OCI-LY1 (cell line): ENCODE measurements at regions not wholly inside any gene's neighbourhood (a gene's known extent, or its start where the extent isn't known, plus 50 kb on each side); places are given as distances from the start of the nearest gene placed in this dataset.

Experiments used
- EZH2 ChIP-seq: fragments of 200-600 bp; sonication (generic), shearing (Covaris generic); IDR thresholded peaks from 2 replicates; pipeline ENCODE4 v1.8.0; 2017; ENCODE audit warnings: borderline replicate concordance, mixed run types, mild to moderate bottlenecking, antibody characterized with exemption, low read length, moderate library complexity, mixed read lengths
- TF ChIP-seq, protein P1 (sequence below): fragments of 200-600 bp; sonication (generic), shearing (Covaris generic); IDR thresholded peaks from 2 replicates; pipeline ENCODE4 v1.5.1; 2017; ENCODE audit warnings: mild to moderate bottlenecking, antibody characterized with exemption, low read length, moderate library complexity, mixed read lengths

DNA sequence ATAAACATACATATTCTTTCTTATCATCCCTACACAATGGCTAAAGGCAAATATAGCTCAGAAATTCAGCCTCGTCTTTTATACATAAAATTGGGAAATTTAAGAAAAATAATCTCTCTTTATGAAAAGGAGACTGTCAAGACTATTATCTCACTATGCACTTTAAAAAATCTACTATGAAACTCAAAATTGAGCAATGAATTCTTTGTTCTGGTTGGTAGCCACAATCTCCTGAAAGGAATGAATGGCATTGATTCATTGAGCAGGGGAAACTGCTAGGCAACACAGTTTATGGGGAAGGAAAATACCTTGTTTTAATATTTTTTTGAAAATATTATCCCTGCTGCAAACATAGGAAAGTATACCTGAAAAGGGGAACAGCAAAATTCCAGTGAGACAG, 397.1 kb downstream of the RAB28 start:
- TF ChIP-seq, protein P1, sequence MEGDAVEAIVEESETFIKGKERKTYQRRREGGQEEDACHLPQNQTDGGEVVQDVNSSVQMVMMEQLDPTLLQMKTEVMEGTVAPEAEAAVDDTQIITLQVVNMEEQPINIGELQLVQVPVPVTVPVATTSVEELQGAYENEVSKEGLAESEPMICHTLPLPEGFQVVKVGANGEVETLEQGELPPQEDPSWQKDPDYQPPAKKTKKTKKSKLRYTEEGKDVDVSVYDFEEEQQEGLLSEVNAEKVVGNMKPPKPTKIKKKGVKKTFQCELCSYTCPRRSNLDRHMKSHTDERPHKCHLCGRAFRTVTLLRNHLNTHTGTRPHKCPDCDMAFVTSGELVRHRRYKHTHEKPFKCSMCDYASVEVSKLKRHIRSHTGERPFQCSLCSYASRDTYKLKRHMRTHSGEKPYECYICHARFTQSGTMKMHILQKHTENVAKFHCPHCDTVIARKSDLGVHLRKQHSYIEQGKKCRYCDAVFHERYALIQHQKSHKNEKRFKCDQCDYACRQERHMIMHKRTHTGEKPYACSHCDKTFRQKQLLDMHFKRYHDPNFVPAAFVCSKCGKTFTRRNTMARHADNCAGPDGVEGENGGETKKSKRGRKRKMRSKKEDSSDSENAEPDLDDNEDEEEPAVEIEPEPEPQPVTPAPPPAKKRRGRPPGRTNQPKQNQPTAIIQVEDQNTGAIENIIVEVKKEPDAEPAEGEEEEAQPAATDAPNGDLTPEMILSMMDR = no peak
- no peak for TF ChIP-seq EZH2
